Rectal smooth muscle tissue (tissue), 1 donor: ENCODE measurements at regions not wholly inside any gene's neighbourhood (a gene's known extent, or its start where the extent isn't known, plus 50 kb on each side); places are given as distances from the start of the nearest gene placed in this dataset.

Experiments
- H3K27ac ChIP-seq: one replicate; pipeline ENCODE4 v1.7.0; 2013; ENCODE audit warnings: low read depth, low read length, inconsistent platforms
- H3K27me3 ChIP-seq: one replicate; pipeline ENCODE4 v1.7.0; 2013; ENCODE audit warnings: low read length; ENCODE audit not compliant: control insufficient read depth, insufficient read depth
- H3K36me3 ChIP-seq: one replicate; pipeline ENCODE4 v1.7.0; 2013; ENCODE audit warnings: low read length; ENCODE audit not compliant: control insufficient read depth, insufficient read depth
- H3K4me1 ChIP-seq: one replicate; pipeline ENCODE4 v1.7.0; 2013; ENCODE audit warnings: low read length; ENCODE audit not compliant: control insufficient read depth, insufficient read depth
- H3K4me3 ChIP-seq: one replicate; pipeline ENCODE4 v1.7.0; 2013; ENCODE audit warnings: low read length
- H3K9ac ChIP-seq: one replicate; pipeline ENCODE4 v1.7.0; 2013; ENCODE audit warnings: low read length

GRCh38 chr3:162138509-162138908 is 641.9 kb downstream of the OTOL1 start:
- no peak overlapping the region for H3K9ac ChIP-seq
- no peaks in the 10 kb centered on the region for H3K27me3 ChIP-seq
- no peak overlapping the region for H3K4me3 ChIP-seq
- no peak overlapping the region for H3K27ac ChIP-seq
- H3K4me1 ChIP-seq: peaks cover 4% of the 10 kb centered on the region
- H3K36me3 ChIP-seq: no peaks in the 10 kb centered on the region

GRCh38 chr3:162139841-162140240 is 643.2 kb downstream of the OTOL1 start:
- Histone ChIP-seq H3K27me3 (no peaks in the 10 kb centered on the region), H3K9ac (no peak overlapping the region), H3K4me1 (peaks cover 5% of the 10 kb centered on the region), H3K36me3 (no peaks in the 10 kb centered on the region), H3K27ac (no peak overlapping the region), H3K4me3 (no peak overlapping the region)

GRCh38 chr3:162141272-162141791 is 644.7 kb downstream of the OTOL1 start:
- no peak overlapping the region for H3K9ac ChIP-seq
- no peaks in the 10 kb centered on the region for H3K36me3 ChIP-seq
- H3K27me3 ChIP-seq: no peaks in the 10 kb centered on the region
- H3K4me1 ChIP-seq: peaks cover 7% of the 10 kb centered on the region
- no peak overlapping the region for H3K4me3 ChIP-seq
- H3K27ac ChIP-seq: no peak overlapping the region

- peaks cover 7% of the 10 kb centered on the region for H3K4me1 ChIP-seq
- no peak overlapping the region for H3K27ac ChIP-seq
- H3K9ac ChIP-seq: no peak overlapping the region
- H3K27me3 ChIP-seq: no peaks in the 10 kb centered on the region
- no peaks in the 10 kb centered on the region for H3K36me3 ChIP-seq
- no peak overlapping the region for H3K4me3 ChIP-seq
Observed at GRCh38 chr3:162142511-162142910, 645.9 kb downstream of the OTOL1 start.

GRCh38 chr3:162143180-162143579 is 646.6 kb downstream of the OTOL1 start:
- Histone ChIP-seq H3K36me3 (no peaks in the 10 kb centered on the region), H3K27ac (no peak overlapping the region), H3K27me3 (no peaks in the 10 kb centered on the region), H3K9ac (no peak overlapping the region), H3K4me1 (peaks cover 7% of the 10 kb centered on the region), H3K4me3 (no peak overlapping the region)

- Histone ChIP-seq H3K27me3 (no peaks in the 10 kb centered on the region), H3K9ac (no peak overlapping the region), H3K4me3 (no peak overlapping the region), H3K36me3 (no peaks in the 10 kb centered on the region), H3K27ac (no peak overlapping the region), H3K4me1 (peaks cover 3% of the 10 kb centered on the region)
Observed at GRCh38 chr3:162147996-162148395, 651.4 kb downstream of the OTOL1 start.

GRCh38 chr3:162150790-162151189 is 654.2 kb downstream of the OTOL1 start:
- H3K4me1 ChIP-seq: no peaks in the 10 kb centered on the region
- no peak overlapping the region for H3K9ac ChIP-seq
- H3K27ac ChIP-seq: no peak overlapping the region
- no peaks in the 10 kb centered on the region for H3K36me3 ChIP-seq
- no peaks in the 10 kb centered on the region for H3K27me3 ChIP-seq
- no peak overlapping the region for H3K4me3 ChIP-seq

- H3K9ac ChIP-seq: no peak overlapping the region
- H3K4me3 ChIP-seq: no peak overlapping the region
- no peaks in the 10 kb centered on the region for H3K4me1 ChIP-seq
- H3K36me3 ChIP-seq: no peaks in the 10 kb centered on the region
- no peak overlapping the region for H3K27ac ChIP-seq
- no peaks in the 10 kb centered on the region for H3K27me3 ChIP-seq
Observed at GRCh38 chr3:162152636-162153035, 656.0 kb downstream of the OTOL1 start.

- Histone ChIP-seq H3K27me3 (no peaks in the 10 kb centered on the region), H3K27ac (no peak overlapping the region), H3K4me1 (no peaks in the 10 kb centered on the region), H3K9ac (no peak overlapping the region), H3K4me3 (no peak overlapping the region), H3K36me3 (no peaks in the 10 kb centered on the region)
Observed at GRCh38 chr3:162161595-162161994, 665.0 kb downstream of the OTOL1 start.

GRCh38 chr3:162165346-162165745 is 668.7 kb downstream of the OTOL1 start:
- Histone ChIP-seq H3K4me1 (no peaks in the 10 kb centered on the region), H3K9ac (no peak overlapping the region), H3K36me3 (no peaks in the 10 kb centered on the region), H3K27me3 (no peaks in the 10 kb centered on the region), H3K27ac (no peak overlapping the region), H3K4me3 (no peak overlapping the region)

- Histone ChIP-seq H3K27ac (no peak overlapping the region), H3K4me3 (no peak overlapping the region), H3K9ac (no peak overlapping the region), H3K27me3 (no peaks in the 10 kb centered on the region), H3K36me3 (no peaks in the 10 kb centered on the region), H3K4me1 (no peaks in the 10 kb centered on the region)
Observed at GRCh38 chr3:162166543-162166942, 669.9 kb downstream of the OTOL1 start.

GRCh38 chr3:162168715-162169114 is 672.1 kb downstream of the OTOL1 start:
- no peaks in the 10 kb centered on the region for H3K36me3 ChIP-seq
- no peak overlapping the region for H3K27ac ChIP-seq
- no peak overlapping the region for H3K9ac ChIP-seq
- no peak overlapping the region for H3K4me3 ChIP-seq
- H3K27me3 ChIP-seq: no peaks in the 10 kb centered on the region
- H3K4me1 ChIP-seq: no peaks in the 10 kb centered on the region

- Histone ChIP-seq H3K9ac (no peak overlapping the region), H3K27me3 (no peaks in the 10 kb centered on the region), H3K4me1 (no peaks in the 10 kb centered on the region), H3K36me3 (no peaks in the 10 kb centered on the region), H3K27ac (no peak overlapping the region), H3K4me3 (no peak overlapping the region)
Observed at GRCh38 chr3:162170581-162170980, 674.0 kb downstream of the OTOL1 start.
